K562 (cell line): ENCODE measurements at regions not wholly inside any gene's neighbourhood (a gene's known extent, or its start where the extent isn't known, plus 50 kb on each side); places are given as distances from the start of the nearest gene placed in this dataset.

Experiments
- ATAC-seq: fragments of 200-7000 bp; cut with Tn5 transposase; 3 replicates; pipeline ENCODE4 v1.9.1; 2020; ENCODE audit warnings: moderate library complexity
- BruUV-seq: library from RNA; stranded (reverse); fragments of 400-500 nt; replicated peaks from 2 replicates; lab custom pipeline; 2021; lab: Mats Ljungman, UMichigan
- CTCF ChIA-PET: fragments of 300-600 bp; formaldehyde crosslinking; extraction: SDS; loops from one replicate; lab custom pipeline; 2021; ENCODE audit warnings: low intra/inter-chr PET ratio; lab: Yijun Ruan, JAX
- POLR2A ChIA-PET: fragments of 300-600, 350-650 bp; sonication (Branson Sonifier 250); formaldehyde crosslinking; extraction: SDS; loops from one replicate; lab custom pipeline; 2021; ENCODE audit warnings: antibody characterized with exemption, inconsistent platforms; lab: Yijun Ruan, JAX
- DNase-seq, 4 experiments: peaks; one replicate each; pipeline versions ENCODE4 v3.0.0 to v3.0.0-alpha.2; 2011 to 2018; ENCODE audit warnings: low spot score in 3 of 4, mixed read lengths in 3 of 4; ENCODE audit errors: extremely low read depth in 1 of 4
- FAIRE-seq: peaks from 2 replicates; lab custom pipeline; 2011; peaks lifted over from hg19 to GRCh38; lab: Jason Lieb, UNC
- H2AFZ ChIP-seq: 2 replicates; pipeline ENCODE4 v1.6.0; 2011; ENCODE audit warnings: low read depth, low read length, control low read depth, inconsistent platforms
- H3K27ac ChIP-seq: fragments of 200-600 bp; 3 replicates; pipeline ENCODE4 v1.8.0; 2011; ENCODE audit warnings: low read depth, mild to moderate bottlenecking, control low read depth, inconsistent platforms, low read length, moderate library complexity, mixed read lengths; ENCODE audit errors: extremely low read depth
- H3K27me3 ChIP-seq, 2 experiments: fragments of 300-600 bp in 1 of 2; 2 replicates in 1 of 2; 3 replicates in 1 of 2; pipeline versions ENCODE4 v1.6.0 to v1.8.0; 2011; ENCODE audit warnings: inconsistent platforms in 2 of 2, low read length in 2 of 2, mild to moderate bottlenecking in 1 of 2, mixed read lengths in 1 of 2, moderate library complexity in 1 of 2; ENCODE audit not compliant: control insufficient read depth in 2 of 2, insufficient read depth in 2 of 2
- H3K36me3 ChIP-seq: fragments of 300-600 bp; 3 replicates; pipeline ENCODE4 v1.8.0; 2011; ENCODE audit warnings: mild to moderate bottlenecking, low read length, inconsistent platforms; ENCODE audit not compliant: control insufficient read depth, insufficient read depth
- H3K4me1 ChIP-seq, 2 experiments: fragments of 200-600 bp in 1 of 2; replicated peaks in 1 of 2; 2 replicates in 1 of 2; 3 replicates in 1 of 2; pipeline versions ENCODE4 v1.5.1 to v1.8.0; 2011; ENCODE audit warnings: inconsistent platforms in 2 of 2, low read length in 2 of 2, mild to moderate bottlenecking in 1 of 2, mixed read lengths in 1 of 2, moderate library complexity in 1 of 2; ENCODE audit not compliant: control insufficient read depth in 2 of 2, insufficient read depth in 2 of 2
- H3K4me2 ChIP-seq: 2 replicates; pipeline ENCODE4 v1.6.1; 2011; ENCODE audit warnings: low read length, control low read depth, inconsistent platforms, mixed read lengths; ENCODE audit not compliant: insufficient read depth
- H3K4me3 ChIP-seq: fragments of 200-600 bp; sonication (generic), shearing (Covaris generic); 2 replicates; pipeline ENCODE4 v1.5.1; 2016; ENCODE audit warnings: control low read depth, inconsistent platforms
- H3K79me2 ChIP-seq: fragments of 200-600 bp; 3 replicates; pipeline ENCODE4 v1.8.0; 2011; ENCODE audit warnings: low read length, inconsistent platforms; ENCODE audit not compliant: control insufficient read depth, insufficient read depth
- H3K9ac ChIP-seq, 2 experiments: 2 replicates each; pipeline versions ENCODE4 v1.6.0 to v1.6.1; 2011; ENCODE audit warnings: low read depth in 2 of 2, low read length in 2 of 2, control low read depth in 1 of 2, inconsistent platforms in 1 of 2, mild to moderate bottlenecking in 1 of 2, mixed read lengths in 1 of 2; ENCODE audit not compliant: insufficient read depth in 1 of 2
- H3K9me1 ChIP-seq: one replicate; pipeline ENCODE4 v1.6.0; 2011; ENCODE audit warnings: inconsistent platforms, mild to moderate bottlenecking, low read length, moderate library complexity; ENCODE audit not compliant: control insufficient read depth, insufficient read depth
- H3K9me3 ChIP-seq: replicated peaks from 2 replicates; pipeline ENCODE4 v1.5.1; 2011; ENCODE audit warnings: low read depth, low read length, inconsistent platforms; ENCODE audit not compliant: control insufficient read depth, insufficient read depth
- H4K20me1 ChIP-seq: replicated peaks from 2 replicates; pipeline ENCODE4 v1.6.1; 2011; ENCODE audit warnings: low read length, inconsistent platforms, mixed read lengths; ENCODE audit not compliant: control insufficient read depth, insufficient read depth
- CAMTA2 ChIP-seq: fragments of 250-450 bp; sonication (Bioruptor Pico); conservative IDR thresholded peaks from 2 replicates; pipeline ENCODE4 v1.5.1; 2022
- CSDE1 ChIP-seq, 2 experiments: fragments of 450-650 bp; IDR thresholded peaks; 2 replicates each; pipeline ENCODE4 v1.6.1; 2016; ENCODE audit warnings: mild to moderate bottlenecking in 1 of 2
- FOXJ2 ChIP-seq: fragments of 200-800 bp; sonication (Bioruptor generic); IDR thresholded peaks from 2 replicates; pipeline ENCODE4 v1.6.1; 2016; ENCODE audit warnings: missing genetic modification characterization, missing compliant biosample characterization
- LARP7 ChIP-seq: fragments of 450-650 bp; IDR thresholded peaks from 2 replicates; pipeline ENCODE4 v1.6.1; 2016
- MECOM ChIP-seq: fragments of 250-450 bp; sonication (Bioruptor Pico); IDR thresholded peaks from 2 replicates; pipeline ENCODE4 v1.8.0; 2022; ENCODE audit warnings: inconsistent platforms
- MED1 ChIP-seq: sonication (generic); formaldehyde crosslinking; IDR thresholded peaks from 2 replicates; pipeline ENCODE4 v1.8.1; 2023; ENCODE audit warnings: missing genetic modification reagents, borderline replicate concordance
- NELFE ChIP-seq: IDR thresholded peaks from 2 replicates; pipeline ENCODE4 v1.6.1; 2011; ENCODE audit warnings: mild to moderate bottlenecking; ENCODE audit not compliant: insufficient read depth, insufficient read length
- NR4A1 ChIP-seq, 2 experiments: fragments of 250-450 bp in 1 of 2; fragments of 450-650 bp in 1 of 2; sonication (Bioruptor Pico) in 1 of 2; IDR thresholded peaks; 2 replicates each; pipeline versions ENCODE4 v1.4.0 to v1.6.1; 2016 to 2020; ENCODE audit warnings: mild to moderate bottlenecking in 2 of 2, missing compliant biosample characterization in 1 of 2, missing genetic modification characterization in 1 of 2, moderate library complexity in 1 of 2
- SIRT6 ChIP-seq: IDR thresholded peaks from one replicate; pipeline ENCODE4 v1.6.1; 2012; ENCODE audit warnings: low read depth, mild to moderate bottlenecking, control low read depth, inconsistent platforms, low read length, moderate library complexity
- TBP ChIP-seq: optimal IDR thresholded peaks from 2 replicates; pipeline ENCODE3; 2011; ENCODE audit warnings: low read depth, low read length, improper control_type of control experiment
- THAP7 ChIP-seq: fragments of 250-450 bp; sonication (Bioruptor Pico); IDR thresholded peaks from 2 replicates; pipeline ENCODE4 v1.5.0; 2021
- ZNF436 ChIP-seq: fragments of 250-450, 450-650 bp; sonication (Bioruptor Pico); formaldehyde crosslinking; IDR thresholded peaks from 2 replicates; pipeline ENCODE4 v1.7.0; 2020; ENCODE audit warnings: mild to moderate bottlenecking
- WGBS: fragments of 100-300 bp; shearing (Covaris generic); methylation state at CpG from one replicate; pipeline ENCODE4 v1.1.6; 2016; ENCODE audit warnings: low coverage, mixed read lengths; ENCODE audit not compliant: insufficient coverage; ENCODE audit errors: missing lambda C conversion rate; 5-methylcytosine and 5-hydroxymethylcytosine counted together
- in situ Hi-C: fragments of 300-500 bp; cut with MboI; formaldehyde crosslinking; loops from 4 replicates; pipeline ENCODE4 v1.15.0; 2018; ENCODE audit warnings: inconsistent platforms, mixed read lengths
- intact Hi-C: fragments of 100-400 bp; cut with micrococcal nuclease; formaldehyde crosslinking; loops from 2 replicates; pipeline ENCODE4 v1.14.2; 2022
- TF ChIP-seq, protein P1 (sequence below): fragments of 450-650 bp; formaldehyde crosslinking; IDR thresholded peaks from 2 replicates; pipeline ENCODE4 v1.4.0; 2022; ENCODE audit warnings: missing genetic modification characterization
- TF ChIP-seq, protein P2 (sequence below): sonication (generic); formaldehyde crosslinking; IDR thresholded peaks from 2 replicates; pipeline ENCODE4 v1.8.1; 2023; ENCODE audit warnings: mild to moderate bottlenecking, missing genetic modification reagents

- no peaks in the 10 kb centered on the region for H3K79me2 ChIP-seq
- in situ Hi-C loops = no loop called here
- no peak overlapping the region for H3K4me2 ChIP-seq
- no peaks in the 10 kb centered on the region; the same call in 1 of the 2 replicates for H4K20me1 ChIP-seq
- BruUV-seq = no TSS peak
- FAIRE-seq = no peak
- H3K9me3 ChIP-seq = no peaks in the 10 kb centered on the region
- intact Hi-C loops = no loop called here
- no peak overlapping the region for H2AFZ ChIP-seq
- no peak overlapping the region for H3K4me3 ChIP-seq
- POLR2A ChIA-PET = no interaction called here
- CTCF ChIA-PET = no interaction called here
- H3K9ac ChIP-seq = no peak overlapping the region
- H3K4me1 ChIP-seq = no peaks in the 10 kb centered on the region
- H3K27me3 ChIP-seq = peaks cover 0 to 8% of the 10 kb centered on the region in 2 experiments; a peak in 1 of 5 replicates
- H3K27ac ChIP-seq = no peak overlapping the region
- TF ChIP-seq MECOM (no peak), NELFE (no peak)
- TF ChIP-seq, protein P1, sequence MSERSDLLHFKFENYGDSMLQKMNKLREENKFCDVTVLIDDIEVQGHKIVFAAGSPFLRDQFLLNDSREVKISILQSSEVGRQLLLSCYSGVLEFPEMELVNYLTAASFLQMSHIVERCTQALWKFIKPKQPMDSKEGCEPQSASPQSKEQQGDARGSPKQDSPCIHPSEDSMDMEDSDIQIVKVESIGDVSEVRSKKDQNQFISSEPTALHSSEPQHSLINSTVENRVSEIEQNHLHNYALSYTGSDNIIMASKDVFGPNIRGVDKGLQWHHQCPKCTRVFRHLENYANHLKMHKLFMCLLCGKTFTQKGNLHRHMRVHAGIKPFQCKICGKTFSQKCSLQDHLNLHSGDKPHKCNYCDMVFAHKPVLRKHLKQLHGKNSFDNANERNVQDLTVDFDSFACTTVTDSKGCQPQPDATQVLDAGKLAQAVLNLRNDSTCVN (CRISPR knock-in tag) = no peak
- no peaks in the 10 kb centered on the region for H3K9me1 ChIP-seq
- WGBS = 0% methylated on average over 14 of the region's 14 CpGs
- no peak for DNase-seq
- ATAC-seq = no peak
- H3K36me3 ChIP-seq = no peaks in the 10 kb centered on the region
Measured at GRCh38 chr5:168125445-168126199, 165.8 kb upstream of the WWC1 start.

DNA sequence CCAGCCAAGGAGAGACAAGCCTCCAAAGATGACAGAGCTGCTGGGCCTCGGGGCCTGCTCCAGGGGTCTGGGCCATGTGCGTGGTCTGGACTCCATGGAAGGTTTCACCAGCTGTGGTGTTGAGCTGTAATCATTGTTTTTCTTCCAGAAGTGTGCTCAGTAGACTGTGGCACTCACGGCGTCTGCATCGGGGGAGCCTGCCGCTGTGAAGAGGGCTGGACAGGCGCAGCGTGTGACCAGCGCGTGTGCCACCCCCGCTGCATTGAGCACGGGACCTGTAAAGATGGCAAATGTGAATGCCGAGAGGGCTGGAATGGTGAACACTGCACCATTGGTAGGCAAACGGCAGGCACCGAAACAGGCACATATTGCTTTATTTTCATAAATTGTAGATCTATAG lies 164.8 kb upstream of the WWC1 start:
- Histone ChIP-seq H4K20me1 (no peaks in the 10 kb centered on the region; the same call in 1 of the 2 replicates), H3K36me3 (no peaks in the 10 kb centered on the region), H3K79me2 (no peaks in the 10 kb centered on the region), H3K4me1 (no peaks in the 10 kb centered on the region)
- DNase-seq (no peak), ATAC-seq (no peak), FAIRE-seq (no peak)
- 1% methylated on average over 15 of the region's 15 CpGs for WGBS
- BruUV-seq = no TSS peak
- in situ Hi-C loops = no loop called here
- POLR2A ChIA-PET = no interaction called here
- intact Hi-C loops = no loop called here
- TF ChIP-seq MED1 (CRISPR knock-in tag) (no peak), FOXJ2 (no peak), ZNF436 (CRISPR knock-in tag) (no peak), NR4A1 (CRISPR knock-in tag; IDR thresholded peaks at IDR 0.05) (no peak), NR4A1 (tag; IDR thresholded peaks at IDR 0.05) (no peak), CAMTA2 (CRISPR knock-in tag) (no peak), TBP (no peak), SIRT6 (no peak), THAP7 (CRISPR knock-in tag) (no peak), CSDE1 (IDR thresholded peaks at IDR 0.05) (no peak), LARP7 (no peak)
- TF ChIP-seq, protein P2, sequence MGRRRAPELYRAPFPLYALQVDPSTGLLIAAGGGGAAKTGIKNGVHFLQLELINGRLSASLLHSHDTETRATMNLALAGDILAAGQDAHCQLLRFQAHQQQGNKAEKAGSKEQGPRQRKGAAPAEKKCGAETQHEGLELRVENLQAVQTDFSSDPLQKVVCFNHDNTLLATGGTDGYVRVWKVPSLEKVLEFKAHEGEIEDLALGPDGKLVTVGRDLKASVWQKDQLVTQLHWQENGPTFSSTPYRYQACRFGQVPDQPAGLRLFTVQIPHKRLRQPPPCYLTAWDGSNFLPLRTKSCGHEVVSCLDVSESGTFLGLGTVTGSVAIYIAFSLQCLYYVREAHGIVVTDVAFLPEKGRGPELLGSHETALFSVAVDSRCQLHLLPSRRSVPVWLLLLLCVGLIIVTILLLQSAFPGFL (CRISPR knock-in tag) = no peak
- TF ChIP-seq, all 486 proteins: peak for 0
- Histone ChIP-seq H3K27me3 (peaks cover 0 to 8% of the 10 kb centered on the region in 2 experiments; a peak in 1 of 5 replicates), H2AFZ (no peak overlapping the region), H3K4me3 (no peak overlapping the region), H3K27ac (no peak overlapping the region), H3K9ac (no peak overlapping the region), H3K9me1 (no peaks in the 10 kb centered on the region), H3K4me2 (no peak overlapping the region), H3K9me3 (no peaks in the 10 kb centered on the region)
- CTCF ChIA-PET = no interaction called here
